Vagina (tissue), 2 donors: ENCODE measurements at regions not wholly inside any gene's neighbourhood (a gene's known extent, or its start where the extent isn't known, plus 50 kb on each side); places are given as distances from the start of the nearest gene placed in this dataset.

Experiments
- CTCF ChIP-seq, 3 experiments: fragments of 450-650 bp in 2 of 3; fragments of 200-600 bp in 1 of 3; sonication (generic) in 1 of 3; IDR thresholded peaks; one replicate each; pipeline ENCODE4 v1.5.1; 2017 to 2019; ENCODE audit warnings: antibody characterized with exemption in 3 of 3, mild to moderate bottlenecking in 2 of 3, moderate library complexity in 2 of 3
- POLR2A ChIP-seq, 2 donors: fragments of 450-650 bp; IDR thresholded peaks; one replicate each; pipeline ENCODE4 v1.6.1; 2017; ENCODE audit warnings: antibody characterized with exemption in 2 of 2, mild to moderate bottlenecking in 2 of 2, moderate library complexity in 2 of 2
- POLR2AphosphoS5 ChIP-seq, 2 donors: sonication (generic); formaldehyde crosslinking; IDR thresholded peaks; one replicate each; pipeline ENCODE4 v1.9.0; 2017; ENCODE audit warnings: antibody characterized with exemption in 2 of 2, mild to moderate bottlenecking in 2 of 2, low read depth in 1 of 2; ENCODE audit not compliant: insufficient read depth in 1 of 2

GRCh38 chr18:27414682-27415081 is 229.6 kb upstream of the CHST9 start:
- no peak for TF ChIP-seq CTCF (IDR thresholded peaks at IDR 0.05)
- TF ChIP-seq POLR2A (IDR thresholded peaks at IDR 0.05), result no peak
- no peak for TF ChIP-seq POLR2AphosphoS5 (IDR thresholded peaks at IDR 0.05; ENCODE audit: insufficient read depth in 1 of 2, low read depth in 1 of 2)
